ENCODE measurements at regions not wholly inside any gene's neighbourhood (a gene's known extent, or its start where the extent isn't known, plus 50 kb on each side); places are given as distances from the start of the nearest gene placed in this dataset.

GRCh38 chr10:56722912-56723311 lies 361.9 kb upstream of the ZWINT start:
- TF ChIP-seq ZNF70 (CRISPR knock-in tag; IDR thresholded peaks at IDR 0.05) (no peak), BACH2 (CRISPR knock-in tag; IDR thresholded peaks at IDR 0.05; ENCODE audit: borderline replicate concordance) (no peak), PATZ1 (CRISPR knock-in tag; IDR thresholded peaks at IDR 0.05; ENCODE audit: borderline replicate concordance) (no peak), TCF4 (CRISPR knock-in tag; IDR thresholded peaks at IDR 0.05; ENCODE audit: borderline replicate concordance) (no peak), GLIS3 (CRISPR knock-in tag; IDR thresholded peaks at IDR 0.05) (no peak)
